ENCODE measurements at regions not wholly inside any gene's neighbourhood (a gene's known extent, or its start where the extent isn't known, plus 50 kb on each side); places are given as distances from the start of the nearest gene placed in this dataset.
A peak's percentile ranks its signal among the peaks of the same experiment; 100 is the strongest.

- DNase-seq (ENCODE audit: low read depth): peak; percentile 61
These were observed 73.9 kb upstream of the SLC24A5 start for GRCh38 chr15:48046813-48047438.

GRCh38 chr15:48049736-48050135 lies 71.1 kb upstream of the SLC24A5 start:
- DNase-seq (ENCODE audit: low read depth): no peak

GRCh38 chr15:48052946-48053345 lies 67.8 kb upstream of the SLC24A5 start:
- DNase-seq (ENCODE audit: low read depth): peak; percentile 85

DNA sequence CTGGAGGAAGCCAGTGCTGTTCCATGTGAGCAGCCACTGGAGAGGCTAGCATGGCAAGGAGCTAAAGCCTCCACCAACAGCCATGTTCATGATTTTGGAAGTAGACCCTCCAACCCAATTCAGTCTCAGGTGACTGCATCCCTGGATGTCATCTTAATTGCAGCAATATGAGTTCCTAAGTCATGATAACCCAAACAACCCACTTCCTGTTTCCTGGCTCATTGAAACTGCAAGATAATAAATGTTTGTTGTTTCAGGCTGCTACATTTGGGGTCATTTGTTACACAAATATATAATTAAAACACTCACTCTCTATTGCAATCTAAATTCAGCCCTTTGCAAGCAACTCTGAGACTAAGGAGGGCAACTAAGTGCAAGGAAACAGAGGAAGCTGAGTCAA lies 62.4 kb upstream of the SLC24A5 start:
- no peak for DNase-seq (ENCODE audit: low read depth)

- DNase-seq (ENCODE audit: low read depth): peak; percentile 22
These were observed 61.0 kb upstream of the SLC24A5 start for GRCh38 chr15:48059791-48060190.

DNA sequence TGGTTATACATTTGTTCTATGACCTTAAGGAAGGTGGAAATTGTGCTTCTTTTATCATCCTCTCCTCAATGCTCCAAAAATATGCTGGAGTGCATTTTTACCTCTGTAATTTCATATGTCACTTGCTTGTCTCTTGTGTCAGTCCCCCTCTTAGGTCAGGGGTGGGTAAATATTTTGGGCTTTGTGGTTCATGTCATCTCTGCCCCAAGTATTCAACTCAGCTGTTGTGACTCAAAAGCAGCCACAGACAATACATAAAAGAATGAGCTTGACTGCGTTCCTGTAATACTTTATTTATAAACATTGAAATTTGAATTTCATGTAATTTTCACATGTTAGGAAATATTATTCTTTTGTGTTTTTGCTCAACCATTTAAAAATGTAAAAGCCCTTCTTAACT lies 60.4 kb upstream of the SLC24A5 start:
- no peak for DNase-seq (ENCODE audit: low read depth)

GRCh38 chr15:48061605-48062004 lies 59.2 kb upstream of the SLC24A5 start:
- no peak for DNase-seq (ENCODE audit: low read depth)

- peak; percentile 80 for DNase-seq (ENCODE audit: low read depth)
These were observed 58.5 kb upstream of the SLC24A5 start for GRCh38 chr15:48062148-48062872.

- DNase-seq (ENCODE audit: low read depth): no peak
These were observed 57.3 kb upstream of the SLC24A5 start for GRCh38 chr15:48063411-48063985.

DNA sequence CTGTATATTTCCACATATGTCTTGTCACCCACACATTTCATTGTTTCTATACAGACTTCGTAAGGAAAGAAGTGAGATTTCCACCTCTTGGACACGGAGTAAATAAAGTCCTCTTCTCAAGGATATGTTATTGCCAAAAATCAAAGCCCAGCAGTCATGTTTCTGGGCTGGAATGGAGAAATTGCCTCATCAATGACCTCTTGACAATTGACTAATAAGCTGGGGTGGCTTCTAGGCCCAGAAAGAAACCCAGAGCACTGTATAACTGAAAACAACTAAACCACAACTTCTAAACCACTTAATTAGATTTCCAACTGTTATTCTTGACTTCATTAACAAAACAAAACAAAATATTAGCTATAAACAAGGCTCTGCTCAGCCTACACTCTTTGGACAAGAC lies 56.4 kb upstream of the SLC24A5 start:
- DNase-seq (ENCODE audit: low read depth): peak; percentile 58

- DNase-seq (ENCODE audit: low read depth): no peak
These were observed 54.3 kb upstream of the SLC24A5 start for GRCh38 chr15:48066456-48066855.
